Nephron progenitor cell (in vitro differentiated cells): ENCODE measurements at regions not wholly inside any gene's neighbourhood (a gene's known extent, or its start where the extent isn't known, plus 50 kb on each side); places are given as distances from the start of the nearest gene placed in this dataset.
"Not testable (repeated sequence)": the region's sequence is repeated elsewhere in the genome, so short reads cannot be mapped to it uniquely, and the experiment has no call there.

Source experiments
- DNase-seq: peaks from one replicate; pipeline ENCODE4 v3.0.0; 2021
- H3K27ac Mint-ChIP-seq: 2 replicates; pipeline ENCODE4 v1.8.0; 2021; ENCODE audit warnings: mild to moderate bottlenecking, moderate library complexity, mixed read lengths
- H3K27me3 Mint-ChIP-seq: 2 replicates; pipeline ENCODE4 v1.8.0; 2021; ENCODE audit warnings: mild to moderate bottlenecking, low read depth, mixed read lengths; ENCODE audit not compliant: poor library complexity
- H3K36me3 Mint-ChIP-seq: 2 replicates; pipeline ENCODE4 v1.8.0; 2021; ENCODE audit warnings: low read depth, mixed read lengths
- H3K4me1 Mint-ChIP-seq: 2 replicates; pipeline ENCODE4 v1.8.0; 2021; ENCODE audit warnings: mixed read lengths
- H3K4me3 Mint-ChIP-seq: 2 replicates; pipeline ENCODE4 v1.8.0; 2021; ENCODE audit warnings: mild to moderate bottlenecking, moderate library complexity, mixed read lengths
- H3K9me3 Mint-ChIP-seq: 2 replicates; pipeline ENCODE4 v1.8.0; 2021; ENCODE audit warnings: mild to moderate bottlenecking, moderate library complexity, mixed read lengths
- CTCF ChIP-seq: fragments of 200-600 bp; sonication (generic); IDR thresholded peaks from 2 replicates; pipeline ENCODE4 v1.5.0; 2021; ENCODE audit warnings: antibody characterized with exemption

- Mint-ChIP-seq H3K9me3 (peaks cover 41% of the 10 kb centered on the region), H3K27ac (no peak overlapping the region), H3K36me3 (no peaks in the 10 kb centered on the region), H3K27me3 (no peaks in the 10 kb centered on the region), H3K4me1 (no peaks in the 10 kb centered on the region), H3K4me3 (no peak overlapping the region)
- TF ChIP-seq CTCF, result no peak
- no peak for DNase-seq
These were observed 451.8 kb upstream of the NPAP1 start for GRCh38 chr15:24223739-24224138.

GRCh38 chr15:24224161-24224560, 451.4 kb upstream of the NPAP1 start:
- no peak overlapping the region for H3K27ac Mint-ChIP-seq
- no peak for DNase-seq

GRCh38 chr15:24228922-24229321, 446.7 kb upstream of the NPAP1 start:
- H3K9me3 Mint-ChIP-seq, result peaks cover 41% of the 10 kb centered on the region
- H3K27me3 Mint-ChIP-seq, result not testable (repeated sequence)

More at GRCh38 chr15:24224161-24224560, 451.4 kb upstream of the NPAP1 start:
- Mint-ChIP-seq H3K27me3 (no peaks in the 10 kb centered on the region), H3K9me3 (peaks cover 45% of the 10 kb centered on the region), H3K36me3 (no peaks in the 10 kb centered on the region), H3K4me3 (no peak overlapping the region), H3K4me1 (no peaks in the 10 kb centered on the region)
- TF ChIP-seq CTCF, result no peak

GRCh38 chr15:24233134-24233533, 442.4 kb upstream of the NPAP1 start:
- H3K4me1 Mint-ChIP-seq, H3K4me3 Mint-ChIP-seq, H3K36me3 Mint-ChIP-seq, H3K27ac Mint-ChIP-seq, DNase-seq, H3K27me3 Mint-ChIP-seq: not testable (repeated sequence)
- H3K9me3 Mint-ChIP-seq, result peaks cover 30% of the 10 kb centered on the region

More at GRCh38 chr15:24228922-24229321, 446.7 kb upstream of the NPAP1 start:
- H3K36me3 Mint-ChIP-seq, H3K4me1 Mint-ChIP-seq, DNase-seq, H3K4me3 Mint-ChIP-seq, H3K27ac Mint-ChIP-seq: not testable (repeated sequence)

- H3K36me3 Mint-ChIP-seq, DNase-seq, H3K27ac Mint-ChIP-seq, H3K4me3 Mint-ChIP-seq, H3K4me1 Mint-ChIP-seq, H3K27me3 Mint-ChIP-seq: not testable (repeated sequence)
- H3K9me3 Mint-ChIP-seq, result peaks cover 21% of the 10 kb centered on the region
These were observed 435.0 kb upstream of the NPAP1 start for GRCh38 chr15:24240580-24240979.

GRCh38 chr15:24259106-24259505, 416.5 kb upstream of the NPAP1 start:
- not testable (repeated sequence) for H3K27ac Mint-ChIP-seq, H3K4me1 Mint-ChIP-seq, DNase-seq, H3K36me3 Mint-ChIP-seq, H3K27me3 Mint-ChIP-seq, H3K4me3 Mint-ChIP-seq
- peaks cover 31% of the 10 kb centered on the region for H3K9me3 Mint-ChIP-seq

- H3K27ac Mint-ChIP-seq, H3K4me3 Mint-ChIP-seq, H3K4me1 Mint-ChIP-seq, DNase-seq, H3K27me3 Mint-ChIP-seq, H3K36me3 Mint-ChIP-seq: not testable (repeated sequence)
- H3K9me3 Mint-ChIP-seq, result peaks cover 25% of the 10 kb centered on the region
These were observed 415.2 kb upstream of the NPAP1 start for GRCh38 chr15:24260407-24260806.

GRCh38 chr15:24260854-24261253, 414.7 kb upstream of the NPAP1 start:
- H3K27ac Mint-ChIP-seq, H3K36me3 Mint-ChIP-seq, DNase-seq, H3K4me3 Mint-ChIP-seq, H3K27me3 Mint-ChIP-seq, H3K4me1 Mint-ChIP-seq: not testable (repeated sequence)
- H3K9me3 Mint-ChIP-seq, result peaks cover 29% of the 10 kb centered on the region

GRCh38 chr15:24268536-24269165, 406.9 kb upstream of the NPAP1 start:
- not testable (repeated sequence) for H3K4me1 Mint-ChIP-seq, H3K27ac Mint-ChIP-seq, H3K36me3 Mint-ChIP-seq, H3K4me3 Mint-ChIP-seq, DNase-seq, H3K27me3 Mint-ChIP-seq
- H3K9me3 Mint-ChIP-seq, result peaks cover 53% of the 10 kb centered on the region
